ENCODE measurements at regions not wholly inside any gene's neighbourhood (a gene's known extent, or its start where the extent isn't known, plus 50 kb on each side); places are given as distances from the start of the nearest gene placed in this dataset.
"Not testable (repeated sequence)": the region's sequence is repeated elsewhere in the genome, so short reads cannot be mapped to it uniquely, and the experiment has no call there.

GRCh38 chr4:1572521-1572920 lies 111.6 kb downstream of the FAM53A start:
- no peak for DNase-seq

- no peak for DNase-seq
These were observed 112.1 kb downstream of the FAM53A start for GRCh38 chr4:1572010-1572385.

GRCh38 chr4:1571165-1572009 lies 112.7 kb downstream of the FAM53A start:
- DNase-seq: no peak

- no peak for DNase-seq
These were observed 113.6 kb downstream of the FAM53A start for GRCh38 chr4:1570291-1571164.

GRCh38 chr4:1569461-1570151 lies 114.5 kb downstream of the FAM53A start:
- no peak for DNase-seq

- no peak for DNase-seq
These were observed 115.2 kb downstream of the FAM53A start for GRCh38 chr4:1568855-1569460.

DNA sequence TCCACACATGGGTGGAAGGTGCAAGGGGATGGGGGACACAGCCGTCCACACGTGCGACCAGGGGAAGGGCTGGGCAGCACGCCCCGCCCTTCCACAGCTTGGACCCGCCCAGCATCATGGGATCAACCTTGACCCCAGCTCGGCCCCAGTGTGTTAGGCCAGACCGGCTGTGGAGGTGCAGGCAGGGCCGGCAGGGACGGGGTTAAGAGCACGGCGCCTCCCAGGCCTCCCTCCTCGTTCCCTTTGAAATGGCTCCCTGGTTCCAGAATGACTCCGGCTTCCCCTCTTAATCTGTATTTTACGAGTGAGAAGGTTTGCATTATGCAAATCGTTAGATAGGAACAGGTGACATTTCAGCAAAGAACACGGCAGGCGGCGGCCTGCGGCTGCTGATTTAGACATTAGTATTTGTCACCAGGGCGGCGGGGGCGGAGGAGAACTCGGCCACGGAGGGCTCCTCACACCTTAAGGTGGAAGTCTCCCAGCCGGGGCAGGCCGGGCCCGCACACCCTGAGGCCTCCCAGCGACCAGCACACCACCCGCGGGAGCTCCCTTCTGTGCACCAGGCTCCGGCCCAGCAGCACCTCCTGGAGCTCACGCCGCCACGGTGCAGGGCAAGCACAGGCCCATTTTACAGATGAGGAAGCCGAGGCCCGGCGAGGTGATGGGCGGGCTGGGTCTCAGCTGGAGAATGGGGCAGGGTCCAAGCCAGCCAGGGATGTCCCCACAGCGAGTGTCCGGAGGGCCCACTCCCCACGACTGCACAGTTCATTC lies 116.1 kb downstream of the FAM53A start:
- DNase-seq: no peak

- DNase-seq: no peak
These were observed 116.7 kb downstream of the FAM53A start for GRCh38 chr4:1567519-1567807.

DNA sequence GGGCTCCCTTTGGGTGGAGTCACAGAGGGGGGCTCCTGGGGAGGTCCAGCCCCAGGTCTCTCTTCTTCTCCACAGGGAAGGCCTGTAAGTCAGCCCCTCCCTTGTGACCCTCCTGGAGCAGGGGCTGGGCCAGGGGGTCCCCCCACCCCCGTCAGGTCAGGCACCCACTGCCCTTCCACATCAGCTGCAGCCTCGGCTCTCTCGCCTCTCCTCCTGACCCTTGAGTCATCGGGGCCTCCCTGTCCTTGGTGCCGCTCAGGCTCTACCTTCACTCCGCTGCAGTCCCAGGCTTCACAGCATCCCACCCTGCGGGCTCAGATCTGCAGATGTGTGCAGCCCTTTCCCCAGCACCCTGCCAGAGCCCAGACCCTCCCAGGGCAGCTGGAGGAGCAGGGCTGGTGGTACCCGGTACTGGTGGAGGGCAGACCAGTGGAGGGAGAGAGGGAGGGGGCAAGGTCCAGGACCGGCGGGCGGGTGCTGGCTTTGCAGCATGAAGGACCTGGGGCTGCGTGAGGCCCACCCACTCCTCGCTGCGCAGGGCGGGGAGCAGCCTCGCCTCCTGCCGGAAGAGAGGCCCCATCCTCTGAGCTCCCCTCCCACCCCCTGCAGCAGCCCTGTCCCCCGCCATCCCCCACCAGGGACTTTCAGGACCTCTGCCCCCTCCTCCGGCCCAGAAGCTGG lies 117.1 kb downstream of the FAM53A start:
- DNase-seq: no peak

GRCh38 chr4:1566301-1566837 lies 117.7 kb downstream of the FAM53A start:
- not testable (repeated sequence) for DNase-seq

- no peak for DNase-seq
These were observed 118.4 kb downstream of the FAM53A start for GRCh38 chr4:1565598-1566295.

GRCh38 chr4:1564535-1565375 lies 119.4 kb downstream of the FAM53A start:
- DNase-seq: no peak

GRCh38 chr4:1563768-1564485 lies 120.2 kb downstream of the FAM53A start:
- DNase-seq: no peak

- no peak for DNase-seq
These were observed 120.9 kb downstream of the FAM53A start for GRCh38 chr4:1563241-1563640.

GRCh38 chr4:1562771-1563170 lies 121.3 kb downstream of the FAM53A start:
- no peak for DNase-seq

DNA sequence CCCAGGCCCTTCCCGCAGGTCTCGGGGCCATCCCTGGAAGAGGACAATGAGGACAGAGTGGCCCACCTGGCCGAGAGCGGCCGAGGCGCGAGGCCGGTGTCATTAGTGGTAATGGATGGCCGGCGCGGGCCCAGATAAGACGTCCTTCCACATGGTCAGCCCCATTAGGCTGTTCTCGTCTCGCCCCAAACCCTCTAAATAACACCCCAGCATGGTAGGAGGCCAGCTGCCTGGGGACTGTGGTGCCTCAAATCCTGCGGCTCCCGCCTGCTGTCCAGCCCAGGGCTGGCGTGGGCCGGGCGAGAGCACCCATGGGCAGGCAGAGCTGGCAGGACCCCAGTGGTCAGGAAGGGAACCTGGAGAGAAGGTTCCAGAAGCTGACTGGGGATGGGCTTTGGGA lies 121.7 kb downstream of the FAM53A start:
- DNase-seq: no peak

- DNase-seq: no peak
These were observed 122.7 kb downstream of the FAM53A start for GRCh38 chr4:1561286-1561990.

- DNase-seq: no peak
These were observed 124.0 kb downstream of the FAM53A start for GRCh38 chr4:1559896-1560650.
